Mesodermal cell (in vitro differentiated cells): ENCODE measurements at regions not wholly inside any gene's neighbourhood (a gene's known extent, or its start where the extent isn't known, plus 50 kb on each side); places are given as distances from the start of the nearest gene placed in this dataset.

ENCODE experiments used
- H3K27ac ChIP-seq: 2 replicates; pipeline ENCODE4 v1.7.0; 2013; ENCODE audit warnings: mild to moderate bottlenecking, low read depth, low read length, moderate library complexity; ENCODE audit not compliant: severe bottlenecking
- H3K36me3 ChIP-seq: 2 replicates; pipeline ENCODE4 v1.7.1; 2013; ENCODE audit warnings: mild to moderate bottlenecking, low read length, moderate library complexity; ENCODE audit not compliant: control insufficient read depth, insufficient read depth
- H3K4me1 ChIP-seq: one replicate; pipeline ENCODE4 v1.7.1; 2013; ENCODE audit warnings: mild to moderate bottlenecking, low read length; ENCODE audit not compliant: insufficient read depth, control insufficient read depth, poor library complexity, severe bottlenecking
- H3K4me3 ChIP-seq: 2 replicates; pipeline ENCODE4 v1.7.0; 2013; ENCODE audit warnings: low read length, control low read depth, mild to moderate bottlenecking; ENCODE audit not compliant: insufficient read depth, poor library complexity, severe bottlenecking; ENCODE audit errors: extremely low read depth
- H3K9me3 ChIP-seq: 2 replicates; pipeline ENCODE4 v1.7.1; 2013; ENCODE audit warnings: mild to moderate bottlenecking, low read length, moderate library complexity; ENCODE audit not compliant: control insufficient read depth
- WGBS, 2 experiments: methylation state at CpG; one replicate each; pipeline ENCODE4 v1.1.5; 2013; ENCODE audit warnings: missing lambda C conversion rate in 2 of 2; ENCODE audit not compliant: insufficient coverage in 2 of 2; 5-methylcytosine and 5-hydroxymethylcytosine counted together

DNA sequence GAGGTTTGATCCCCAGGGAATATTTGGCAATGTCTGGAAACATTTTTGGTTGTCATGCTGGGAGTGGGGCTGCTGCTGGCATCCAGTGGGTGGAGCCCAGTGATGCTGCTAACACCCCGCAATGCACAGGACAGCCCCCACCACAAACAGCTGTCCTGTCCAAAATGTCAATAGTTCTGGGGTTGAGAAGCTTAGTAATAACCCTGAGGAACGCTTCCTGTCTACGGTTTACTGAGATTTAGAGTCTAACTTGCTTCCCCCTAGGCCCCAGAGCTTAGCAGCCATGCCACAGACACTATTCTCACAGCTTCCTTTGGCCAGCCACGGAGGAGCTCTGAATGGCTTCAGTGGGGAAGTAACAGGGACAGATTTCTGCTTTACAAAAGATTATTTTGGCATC, 66.5 kb downstream of the MSX2 start:
- WGBS, 2 experiments: 89% methylated on average over 2 of the region's 4 CpGs; no CpG with 5 or more reads in 1 of the 2 experiments
- no peaks in the 10 kb centered on the region for H3K36me3 ChIP-seq
- H3K9me3 ChIP-seq: peaks cover 4% of the 10 kb centered on the region
- no peak overlapping the region for H3K27ac ChIP-seq
- peaks cover 16% of the 10 kb centered on the region for H3K4me1 ChIP-seq
- H3K4me3 ChIP-seq: no peak overlapping the region

DNA sequence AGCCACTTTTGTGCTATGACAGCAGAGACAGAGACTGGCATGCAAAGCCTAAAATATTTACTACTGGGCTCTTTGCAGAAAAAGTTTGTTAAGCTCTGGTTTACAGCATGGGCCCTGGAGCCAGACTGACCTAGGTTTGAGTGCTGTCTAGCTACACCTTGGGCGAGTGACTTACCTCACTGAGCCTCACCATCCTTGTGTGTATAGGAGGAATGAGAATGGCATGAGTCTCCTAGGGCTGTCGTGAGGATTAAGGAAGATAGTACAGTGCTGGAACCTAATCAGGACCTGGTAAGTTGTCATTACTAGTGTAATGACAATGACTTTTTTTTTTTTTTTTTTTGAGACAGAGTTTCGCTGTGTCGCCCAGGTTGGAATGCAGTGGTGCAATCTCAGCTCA, 65.2 kb downstream of the MSX2 start:
- H3K27ac ChIP-seq: no peak overlapping the region
- no peaks in the 10 kb centered on the region for H3K36me3 ChIP-seq
- WGBS, 2 experiments: 79 to 83% methylated on average over 3 of the region's 4 CpGs
- H3K4me1 ChIP-seq: peaks cover 10% of the 10 kb centered on the region
- peaks cover 4% of the 10 kb centered on the region for H3K9me3 ChIP-seq
- no peak overlapping the region for H3K4me3 ChIP-seq

DNA sequence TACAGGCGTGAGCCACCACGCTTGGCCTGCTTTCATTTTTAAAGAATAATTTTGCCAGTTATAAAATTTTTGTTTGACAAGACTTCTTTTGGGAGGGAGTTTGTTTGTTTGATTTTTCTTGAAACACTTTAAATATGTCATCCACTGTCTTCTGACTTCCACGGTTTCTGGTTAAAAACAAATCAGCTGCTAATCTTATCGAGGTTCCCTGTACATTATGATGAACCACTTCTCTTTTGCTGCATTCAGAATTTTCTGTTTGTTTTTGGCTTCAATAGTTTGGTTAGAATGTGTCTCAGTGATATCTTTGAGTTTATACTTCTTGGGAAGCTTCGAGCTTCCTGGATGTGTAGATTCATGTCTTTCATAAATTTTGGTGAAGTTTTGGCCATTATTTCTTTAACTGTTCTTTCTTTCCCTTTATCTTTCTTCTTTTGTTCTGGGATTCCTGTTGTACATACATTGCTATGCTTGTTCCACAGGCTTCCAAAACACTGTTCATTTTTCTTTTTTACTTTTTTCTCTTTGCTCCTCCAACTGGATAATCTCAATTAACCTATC, 60.8 kb downstream of the MSX2 start:
- H3K9me3 ChIP-seq: peaks cover 4% of the 10 kb centered on the region
- 89% methylated on average over 2 of the region's 5 CpGs; no CpG with 5 or more reads in 1 of the 2 experiments for WGBS, 2 experiments
- H3K27ac ChIP-seq: no peak overlapping the region
- no peaks in the 10 kb centered on the region for H3K36me3 ChIP-seq
- H3K4me1 ChIP-seq: no peaks in the 10 kb centered on the region
- no peak overlapping the region for H3K4me3 ChIP-seq
